ENCODE measurements at regions not wholly inside any gene's neighbourhood (a gene's known extent, or its start where the extent isn't known, plus 50 kb on each side); places are given as distances from the start of the nearest gene placed in this dataset.
A peak's percentile ranks its signal among the peaks of the same experiment; 100 is the strongest.

DNA sequence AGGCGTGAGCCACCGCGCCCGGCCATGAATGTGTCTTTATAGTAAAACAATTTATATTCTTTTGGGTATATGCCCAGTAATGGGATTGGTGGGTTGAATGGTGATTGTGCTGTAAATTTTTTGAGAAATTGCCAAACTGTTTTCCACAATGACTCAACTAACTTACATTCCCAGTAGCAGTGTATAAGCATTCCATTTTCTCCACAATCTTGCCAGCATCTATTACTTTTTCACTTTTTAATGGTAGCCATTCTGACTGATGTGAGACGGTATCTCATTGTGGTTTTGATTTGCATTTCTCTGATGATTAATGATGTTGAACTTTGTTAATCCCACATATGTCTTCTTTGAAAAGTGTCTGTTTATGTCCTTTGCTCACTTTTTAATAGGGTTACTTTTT is 1187.9 kb downstream of the XPNPEP1 start:
- Histone ChIP-seq H4K5ac (ENCODE audit: low read depth, low read length) (no peak overlapping the region), H3K23ac (ENCODE audit: low read depth, low read length) (no peak overlapping the region), H3K4me3 (ENCODE audit: insufficient read depth, low read depth, low read length) (no peak overlapping the region), H4K20me1 (ENCODE audit: insufficient read depth, low read length) (no peaks in the 10 kb centered on the region), H2BK15ac (ENCODE audit: low read depth, low read length) (no peak overlapping the region), H2AK9ac (replicated peaks; ENCODE audit: low read depth, low read length, poor library complexity) (no peak overlapping the region), H3K18ac (ENCODE audit: low read depth, low read length) (no peak overlapping the region), H3K36me3 (ENCODE audit: control insufficient read depth, insufficient read depth, low read length) (no peaks in the 10 kb centered on the region), H2AK5ac (ENCODE audit: low read depth, low read length) (no peak overlapping the region), H3K4ac (ENCODE audit: low read depth, low read length) (no peak overlapping the region), H2BK20ac (ENCODE audit: low read depth, low read length) (no peak overlapping the region), H3K79me1 (ENCODE audit: low read depth in 1 of 2, low read length in 2 of 2) (no peaks in the 10 kb centered on the region), H4K91ac (ENCODE audit: insufficient read depth, low read depth, low read length) (no peak overlapping the region), H3K56ac (ENCODE audit: extremely low read depth, insufficient read depth, low read length) (no peak overlapping the region), H3K9me1 (ENCODE audit: insufficient read depth, low read length) (no peaks in the 10 kb centered on the region), H2BK120ac (ENCODE audit: low read depth, low read length) (no peak overlapping the region), H3K14ac (replicated peaks; ENCODE audit: low read depth, low read length) (no peak overlapping the region), H3K27ac (ENCODE audit: insufficient read depth, low read length) (no peak overlapping the region), H3K9ac (ENCODE audit: low read depth, low read length) (no peak overlapping the region), H3K4me1 (ENCODE audit: control insufficient read depth, insufficient read depth, low read length) (no peaks in the 10 kb centered on the region), H3K27me3 (ENCODE audit: control insufficient read depth, insufficient read depth, low read length) (no peaks in the 10 kb centered on the region), H4K8ac (ENCODE audit: low read depth in 2 of 2, low read length in 2 of 2) (no peak overlapping the region), H2AFZ (replicated peaks; ENCODE audit: low read length, poor library complexity) (no peak overlapping the region), H2BK5ac (ENCODE audit: low read depth, low read length, poor library complexity, severe bottlenecking) (no peak overlapping the region), H3K9me3 (ENCODE audit: control insufficient read depth, insufficient read depth, low read length) (peaks cover 4% of the 10 kb centered on the region; the same call in 1 of the 2 replicates), H3K4me2 (ENCODE audit: low read depth, low read length) (no peak overlapping the region)
- dilution Hi-C loops (cut with HindIII; ENCODE audit: low sequenced_read_pairs, unreplicated experiment): no loop called here
- in situ Hi-C loops (cut with MboI; ENCODE audit: low sequenced_read_pairs): no loop called here
- ChIA-PET CTCF (no interaction called here), POLR2A (ENCODE audit: unreplicated experiment) (no interaction called here)
- ATAC-seq (ENCODE audit: low read depth) (no peak), DNase-seq (peak; percentile 32)
- TF ChIP-seq MAFK (IDR thresholded peaks at IDR 0.05; ENCODE audit: low read depth, low read length): no peak
- TF ChIP-seq, protein P1, sequence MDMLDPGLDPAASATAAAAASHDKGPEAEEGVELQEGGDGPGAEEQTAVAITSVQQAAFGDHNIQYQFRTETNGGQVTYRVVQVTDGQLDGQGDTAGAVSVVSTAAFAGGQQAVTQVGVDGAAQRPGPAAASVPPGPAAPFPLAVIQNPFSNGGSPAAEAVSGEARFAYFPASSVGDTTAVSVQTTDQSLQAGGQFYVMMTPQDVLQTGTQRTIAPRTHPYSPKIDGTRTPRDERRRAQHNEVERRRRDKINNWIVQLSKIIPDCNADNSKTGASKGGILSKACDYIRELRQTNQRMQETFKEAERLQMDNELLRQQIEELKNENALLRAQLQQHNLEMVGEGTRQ (IDR thresholded peaks at IDR 0.05; ENCODE audit: low read depth, low read length): no peak
- TF ChIP-seq BHLHE40 (IDR thresholded peaks at IDR 0.05; ENCODE audit: low read depth, low read length): no peak
- no peak for TF ChIP-seq CHD1 (IDR thresholded peaks at IDR 0.05; ENCODE audit: low read depth, low read length)
- TF ChIP-seq RFX5 (IDR thresholded peaks at IDR 0.05; ENCODE audit: low read depth, low read length): no peak
- TF ChIP-seq RCOR1 (IDR thresholded peaks at IDR 0.05; ENCODE audit: insufficient replicate concordance, low read length): no peak
- TF ChIP-seq MXI1 (IDR thresholded peaks at IDR 0.05; ENCODE audit: borderline replicate concordance, low read depth, low read length): no peak
- TF ChIP-seq POLR2A (IDR thresholded peaks at IDR 0.05; ENCODE audit: low read depth, low read length): no peak
- no peak for TF ChIP-seq CTCF (conservative IDR thresholded peaks at IDR 0.05; ENCODE audit: low read depth, low read length)
- TF ChIP-seq FOS (IDR thresholded peaks at IDR 0.05; ENCODE audit: low read depth, low read length): no peak
- TF ChIP-seq NFE2L2 (IDR thresholded peaks at IDR 0.05; ENCODE audit: low read depth, low read length): no peak
- no peak for TF ChIP-seq CEBPB (IDR thresholded peaks at IDR 0.05; ENCODE audit: low read depth, low read length)
- TF ChIP-seq RAD21 (IDR thresholded peaks at IDR 0.05; ENCODE audit: low read length): no peak
- TF ChIP-seq MAZ (IDR thresholded peaks at IDR 0.05; ENCODE audit: borderline replicate concordance, low read depth, low read length): no peak
- no peak for TF ChIP-seq SMC3 (IDR thresholded peaks at IDR 0.05; ENCODE audit: low read depth, low read length)
- TF ChIP-seq, protein P2, sequence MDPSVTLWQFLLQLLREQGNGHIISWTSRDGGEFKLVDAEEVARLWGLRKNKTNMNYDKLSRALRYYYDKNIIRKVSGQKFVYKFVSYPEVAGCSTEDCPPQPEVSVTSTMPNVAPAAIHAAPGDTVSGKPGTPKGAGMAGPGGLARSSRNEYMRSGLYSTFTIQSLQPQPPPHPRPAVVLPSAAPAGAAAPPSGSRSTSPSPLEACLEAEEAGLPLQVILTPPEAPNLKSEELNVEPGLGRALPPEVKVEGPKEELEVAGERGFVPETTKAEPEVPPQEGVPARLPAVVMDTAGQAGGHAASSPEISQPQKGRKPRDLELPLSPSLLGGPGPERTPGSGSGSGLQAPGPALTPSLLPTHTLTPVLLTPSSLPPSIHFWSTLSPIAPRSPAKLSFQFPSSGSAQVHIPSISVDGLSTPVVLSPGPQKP (IDR thresholded peaks at IDR 0.05; ENCODE audit: borderline replicate concordance, low read depth, low read length): no peak
- no TSS peak for BruUV-seq (replicated peaks)
- WGBS, 2 experiments (ENCODE audit: extremely low coverage in 2 of 2, insufficient read length in 1 of 2): no CpG with 5 or more reads among the region's 5 CpGs
- intact Hi-C loops (cut with micrococcal nuclease): no loop called here

All from IMR-90 (cell line).